ENCODE measurements at regions not wholly inside any gene's neighbourhood (a gene's known extent, or its start where the extent isn't known, plus 50 kb on each side); places are given as distances from the start of the nearest gene placed in this dataset.

GRCh38 chr7:149616898-149617297, 119.3 kb upstream of the ZNF746 start:
- H4K20me1 ChIP-seq (ENCODE audit: insufficient read depth, poor library complexity, severe bottlenecking) = peaks cover 3% of the 10 kb centered on the region
- H3K79me2 ChIP-seq = peaks cover 3% of the 10 kb centered on the region
- 95% methylated on average over 8 of the region's 8 CpGs for WGBS (ENCODE audit: low lambda C conversion rate, missing lambda C conversion rate)
- no peaks in the 10 kb centered on the region for H3K36me3 ChIP-seq (replicated peaks; ENCODE audit: insufficient read depth, low read depth)
- H3K27ac ChIP-seq = no peak overlapping the region
- no peak overlapping the region for H3K4me3 ChIP-seq
- H3K27me3 ChIP-seq = no peaks in the 10 kb centered on the region
- no peaks in the 10 kb centered on the region for H3K9me3 ChIP-seq (ENCODE audit: low read depth)
- H3K9me2 ChIP-seq (replicated peaks; ENCODE audit: insufficient read depth) = no peaks in the 10 kb centered on the region
- no peak for DNase-seq (ENCODE audit: low spot score)
- no peak overlapping the region for H3K4me2 ChIP-seq
- no peak overlapping the region for H2AFZ ChIP-seq
- H3K4me1 ChIP-seq (ENCODE audit: insufficient read depth) = no peaks in the 10 kb centered on the region
- no peak for TF ChIP-seq EZH2 (IDR thresholded peaks at IDR 0.05; ENCODE audit: borderline replicate concordance)
- no peak for TF ChIP-seq CTCF (IDR thresholded peaks at IDR 0.05; ENCODE audit: poor library complexity)
- no peak for TF ChIP-seq EZH2phosphoT487 (IDR thresholded peaks at IDR 0.05; ENCODE audit: low read depth, severe bottlenecking, unreplicated experiment)

GRCh38 chr7:149615690-149616270, 118.2 kb upstream of the ZNF746 start:
- Histone ChIP-seq H3K9me3 (ENCODE audit: low read depth) (no peaks in the 10 kb centered on the region), H4K20me1 (ENCODE audit: insufficient read depth, poor library complexity, severe bottlenecking) (no peaks in the 10 kb centered on the region), H3K9me2 (replicated peaks; ENCODE audit: insufficient read depth) (no peaks in the 10 kb centered on the region), H3K79me2 (no peaks in the 10 kb centered on the region), H3K4me2 (no peak overlapping the region), H3K4me3 (no peak overlapping the region), H3K27ac (no peak overlapping the region), H2AFZ (no peak overlapping the region), H3K36me3 (replicated peaks; ENCODE audit: insufficient read depth, low read depth) (no peaks in the 10 kb centered on the region), H3K4me1 (ENCODE audit: insufficient read depth) (no peaks in the 10 kb centered on the region), H3K27me3 (no peaks in the 10 kb centered on the region)
- 89% methylated on average over 13 of the region's 13 CpGs for WGBS (ENCODE audit: low lambda C conversion rate, missing lambda C conversion rate)
- DNase-seq (ENCODE audit: low spot score) = no peak
- TF ChIP-seq EZH2phosphoT487 (IDR thresholded peaks at IDR 0.05; ENCODE audit: low read depth, severe bottlenecking, unreplicated experiment) (no peak), CTCF (IDR thresholded peaks at IDR 0.05; ENCODE audit: poor library complexity) (no peak), EZH2 (IDR thresholded peaks at IDR 0.05; ENCODE audit: borderline replicate concordance) (no peak)

GRCh38 chr7:149610441-149611011, 112.9 kb upstream of the ZNF746 start:
- H3K36me3 ChIP-seq (replicated peaks; ENCODE audit: insufficient read depth, low read depth) = no peaks in the 10 kb centered on the region
- 96% methylated on average over 4 of the region's 4 CpGs for WGBS (ENCODE audit: low lambda C conversion rate, missing lambda C conversion rate)

More at GRCh38 chr7:149610441-149611011, 112.9 kb upstream of the ZNF746 start:
- no peak overlapping the region for H2AFZ ChIP-seq
- no peak overlapping the region for H3K27ac ChIP-seq
- H3K9me3 ChIP-seq (ENCODE audit: low read depth) = no peaks in the 10 kb centered on the region
- no peaks in the 10 kb centered on the region for H3K27me3 ChIP-seq
- H3K4me3 ChIP-seq = no peak overlapping the region
- H4K20me1 ChIP-seq (ENCODE audit: insufficient read depth, poor library complexity, severe bottlenecking) = no peaks in the 10 kb centered on the region
- H3K4me1 ChIP-seq (ENCODE audit: insufficient read depth) = no peaks in the 10 kb centered on the region
- no peak for DNase-seq (ENCODE audit: low spot score)
- H3K4me2 ChIP-seq = no peak overlapping the region
- H3K9me2 ChIP-seq (replicated peaks; ENCODE audit: insufficient read depth) = no peaks in the 10 kb centered on the region
- no peaks in the 10 kb centered on the region for H3K79me2 ChIP-seq
- no peak for TF ChIP-seq CTCF (IDR thresholded peaks at IDR 0.05; ENCODE audit: poor library complexity)
- TF ChIP-seq EZH2phosphoT487 (IDR thresholded peaks at IDR 0.05; ENCODE audit: low read depth, severe bottlenecking, unreplicated experiment) = no peak
- no peak for TF ChIP-seq EZH2 (IDR thresholded peaks at IDR 0.05; ENCODE audit: borderline replicate concordance)
